HG03575 (cell line): ENCODE measurements at regions not wholly inside any gene's neighbourhood (a gene's known extent, or its start where the extent isn't known, plus 50 kb on each side); places are given as distances from the start of the nearest gene placed in this dataset.
"Not testable (repeated sequence)": the region's sequence is repeated elsewhere in the genome, so short reads cannot be mapped to it uniquely, and the experiment has no call there.

Experiments used
- ATAC-seq: cut with Tn5 transposase; IDR thresholded peaks from one replicate; pipeline ENCODE4 v1.9.1; 2021; ENCODE audit not compliant: unreplicated experiment, insufficient number of reproducible peaks, low FRiP score; ENCODE audit errors: extremely low read depth

DNA sequence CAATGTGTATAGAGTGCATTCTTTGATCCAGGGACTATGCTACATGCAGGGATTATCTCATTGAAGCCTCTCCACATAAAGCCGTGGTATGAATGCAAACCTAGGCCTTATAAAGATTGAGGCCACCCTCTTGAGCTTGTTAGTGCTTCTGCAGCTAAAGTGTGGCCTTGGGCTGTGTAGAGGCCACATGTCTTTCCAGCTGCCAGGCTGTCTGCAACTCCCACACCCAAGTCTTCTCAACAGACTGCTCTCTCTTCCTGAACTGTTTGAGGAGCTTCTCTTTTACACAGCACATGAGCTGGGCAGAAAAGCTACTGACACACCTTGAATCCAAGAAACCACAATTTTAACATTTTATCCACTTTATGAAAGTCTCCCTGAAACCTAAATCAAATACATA, 119.2 kb upstream of the MEX3C start:
- no peak for ATAC-seq

DNA sequence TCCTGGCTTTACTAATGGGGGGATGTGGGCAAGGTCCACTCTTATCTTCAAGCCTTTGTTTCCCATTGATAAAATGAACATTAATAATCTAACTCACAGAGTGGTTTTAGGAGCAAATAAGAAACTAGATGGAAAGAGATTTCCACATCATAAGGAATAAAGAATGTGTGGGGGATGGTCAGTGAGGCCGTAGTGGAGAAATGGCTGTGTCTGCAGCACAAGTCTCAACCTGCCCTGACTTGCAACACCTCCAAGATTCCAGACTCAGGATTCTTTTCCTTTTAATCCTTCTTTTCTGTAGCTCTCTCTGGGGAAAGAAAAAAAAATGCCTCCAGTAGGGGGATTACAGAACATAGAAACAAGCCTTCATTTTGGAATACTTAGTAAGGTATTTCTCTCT, 124.2 kb upstream of the MEX3C start:
- ATAC-seq: no peak

DNA sequence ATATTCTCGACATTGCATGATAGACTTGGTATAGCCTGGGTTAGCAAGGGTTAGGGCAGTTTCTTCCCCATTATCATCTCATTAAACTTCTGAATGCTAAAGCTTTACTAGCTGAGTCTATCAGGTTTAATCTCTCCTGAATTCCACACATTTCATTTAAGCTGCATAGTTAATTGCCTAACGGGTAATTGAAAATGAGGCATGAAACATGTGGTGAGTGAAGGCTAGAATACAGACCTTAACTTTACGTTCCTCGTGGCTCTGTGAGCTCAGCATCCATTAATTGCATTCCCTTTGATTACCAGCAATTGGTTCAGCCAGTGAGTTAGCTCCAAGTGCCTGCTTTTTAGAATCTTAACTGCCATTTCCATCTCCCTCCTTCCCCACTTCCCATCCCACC, 126.5 kb upstream of the MEX3C start:
- ATAC-seq: no peak

DNA sequence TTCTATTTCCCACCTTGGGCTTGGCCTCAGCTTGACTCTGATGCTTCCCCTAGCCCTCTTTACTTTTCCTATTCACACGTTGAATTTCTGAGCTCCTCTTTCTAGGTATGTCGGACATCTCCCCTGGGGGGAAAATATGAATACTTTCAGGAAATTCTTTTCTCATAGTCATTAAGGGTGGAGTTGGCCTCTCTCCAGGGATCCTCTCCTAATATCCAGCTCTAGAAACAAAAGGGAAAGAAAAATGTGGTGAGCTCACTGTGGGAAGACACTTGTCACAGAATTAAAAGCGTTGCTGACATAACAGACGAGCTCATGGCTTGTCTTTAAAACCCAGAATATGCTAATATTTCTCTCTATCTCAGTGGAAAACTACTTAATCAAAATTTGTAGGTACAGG, 132.7 kb upstream of the MEX3C start:
- no peak for ATAC-seq

DNA sequence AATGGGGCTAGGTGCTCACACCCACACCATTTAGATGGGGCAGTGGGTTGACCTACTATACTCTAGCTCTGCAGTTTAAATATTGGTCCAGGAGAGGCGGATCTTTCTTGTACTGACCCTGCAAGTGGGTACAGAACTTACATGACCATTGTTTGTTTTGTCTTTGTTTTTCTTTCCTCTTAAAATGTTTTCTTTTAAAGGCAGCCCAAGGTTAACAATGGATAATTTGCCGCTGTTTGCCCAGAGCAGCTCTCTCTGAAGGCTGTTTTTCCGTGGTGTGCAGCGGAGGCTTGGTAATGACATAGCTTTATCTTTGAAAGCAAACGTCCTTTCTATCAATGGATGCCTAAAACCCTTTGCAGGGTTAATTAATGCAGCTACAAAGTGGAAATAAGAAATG, 133.3 kb upstream of the MEX3C start:
- no peak for ATAC-seq

DNA sequence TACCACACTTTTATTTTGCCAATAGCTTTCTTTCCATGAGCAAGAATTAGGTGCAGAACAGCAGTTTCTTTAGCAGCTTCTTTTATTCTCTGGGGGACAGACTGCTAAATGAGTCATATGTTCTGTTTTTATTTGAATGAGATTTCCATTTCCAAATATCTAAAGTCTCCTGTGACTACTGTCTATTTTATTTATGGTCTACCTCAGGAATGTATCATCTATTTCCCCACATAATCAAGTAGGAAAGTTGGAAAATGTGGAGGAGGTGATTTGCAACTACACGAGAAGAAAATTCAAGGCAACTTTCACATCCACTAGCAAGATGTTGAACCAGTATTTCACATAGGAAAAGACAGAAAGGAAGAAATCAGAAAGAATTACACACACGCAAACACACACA, 139.9 kb upstream of the MEX3C start:
- no peak for ATAC-seq

DNA sequence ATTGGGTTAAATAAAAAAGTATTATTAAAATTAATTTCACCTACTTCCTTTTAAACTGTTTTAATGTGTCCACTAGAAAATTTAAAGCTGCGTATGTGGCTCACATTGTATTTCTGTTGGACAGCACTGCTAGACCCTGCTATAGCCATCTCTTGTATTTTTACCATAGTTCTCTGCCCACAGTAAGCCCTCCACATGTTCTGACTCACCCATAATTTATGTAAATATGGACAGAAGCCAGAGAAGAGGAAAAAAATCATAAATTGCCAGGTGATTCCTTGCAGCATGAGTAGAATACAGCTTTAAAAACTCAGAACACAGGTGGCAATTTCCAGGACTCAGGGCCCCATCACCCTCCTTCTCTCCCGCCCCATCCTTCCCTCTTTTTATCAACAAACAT, 142.4 kb upstream of the MEX3C start:
- ATAC-seq: no peak

DNA sequence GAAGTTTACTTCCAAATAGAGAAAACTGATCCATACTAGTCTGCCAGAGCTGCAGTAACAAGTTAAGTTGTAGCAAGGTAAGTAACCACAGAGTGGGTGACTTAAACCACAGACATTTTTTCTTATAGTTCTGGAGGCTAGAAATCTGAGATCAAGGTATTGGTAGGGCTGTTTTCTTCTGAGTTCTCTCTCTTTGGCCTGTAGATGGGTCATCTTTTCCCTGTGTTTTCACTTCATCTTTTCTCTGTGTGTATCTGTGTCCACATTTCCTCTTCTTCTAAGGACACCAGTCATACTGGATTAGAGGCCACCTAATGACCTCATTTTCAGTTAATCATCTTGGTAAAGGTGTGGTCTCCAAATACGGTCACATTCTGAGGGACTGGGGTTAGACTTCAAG, 142.9 kb upstream of the MEX3C start:
- ATAC-seq: no peak

DNA sequence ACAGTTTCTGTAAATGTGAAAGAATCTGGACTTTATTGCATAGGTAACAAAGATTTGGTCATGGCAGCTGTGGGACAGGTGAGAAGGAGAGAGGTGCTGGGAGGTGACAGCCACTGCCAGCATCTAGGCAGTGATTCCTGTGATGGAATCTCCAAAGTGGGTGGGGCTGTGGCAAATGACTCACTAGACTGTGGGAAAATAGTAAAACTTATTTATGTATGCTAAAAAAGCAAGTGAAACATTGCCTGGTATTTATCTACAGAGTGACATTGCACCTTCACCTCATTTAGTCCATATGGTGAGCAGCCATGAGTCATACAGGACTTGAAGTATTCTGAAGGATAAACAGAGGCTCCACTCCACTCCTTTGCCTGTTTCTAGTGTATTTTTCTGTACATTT, 145.3 kb upstream of the MEX3C start:
- no peak for ATAC-seq

DNA sequence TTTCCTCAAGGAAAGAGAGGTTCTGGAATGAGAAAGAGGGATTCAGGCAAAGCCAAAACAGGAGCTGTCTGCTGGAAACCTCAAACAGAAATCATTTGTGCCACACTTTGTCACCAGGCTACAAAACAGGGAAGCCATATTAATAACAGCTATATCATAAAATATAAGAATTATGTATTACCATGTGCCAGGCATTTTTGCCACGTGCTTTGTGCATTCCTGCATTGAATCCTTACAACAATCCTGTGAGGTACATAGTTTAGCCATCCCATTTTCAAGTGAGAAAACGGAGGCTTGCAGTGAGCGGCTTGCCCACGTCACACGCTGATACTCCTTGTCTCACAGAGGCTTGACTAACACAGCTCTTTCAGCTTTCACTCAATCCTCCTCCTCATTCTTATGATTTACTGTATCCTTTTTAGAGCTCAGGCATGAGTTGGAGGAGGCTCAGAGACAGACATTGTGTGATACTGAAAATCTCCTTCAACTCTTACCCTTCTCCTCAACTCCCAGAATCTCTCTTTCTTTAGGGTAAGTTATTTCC, 148.4 kb upstream of the MEX3C start:
- ATAC-seq: no peak

DNA sequence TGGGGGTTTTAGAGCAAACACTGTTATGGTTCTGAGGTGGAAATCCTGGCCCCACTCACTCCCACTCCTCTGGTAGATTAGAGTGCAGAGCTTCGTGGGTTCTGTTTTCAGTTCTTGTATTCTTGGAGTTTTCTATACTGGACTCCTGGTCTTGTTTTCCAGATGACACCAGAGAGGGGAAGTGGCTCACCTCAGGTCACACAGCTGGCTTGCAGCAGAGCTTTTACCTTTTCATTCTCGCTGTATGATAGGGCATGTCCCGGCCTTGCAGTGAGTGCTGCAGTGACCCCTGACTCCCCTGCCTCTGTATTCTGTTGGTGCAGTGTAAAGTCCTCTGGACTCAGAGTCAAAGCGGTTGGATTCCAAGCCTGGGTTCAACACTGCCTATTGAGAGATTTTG, 148.9 kb upstream of the MEX3C start:
- ATAC-seq: no peak

DNA sequence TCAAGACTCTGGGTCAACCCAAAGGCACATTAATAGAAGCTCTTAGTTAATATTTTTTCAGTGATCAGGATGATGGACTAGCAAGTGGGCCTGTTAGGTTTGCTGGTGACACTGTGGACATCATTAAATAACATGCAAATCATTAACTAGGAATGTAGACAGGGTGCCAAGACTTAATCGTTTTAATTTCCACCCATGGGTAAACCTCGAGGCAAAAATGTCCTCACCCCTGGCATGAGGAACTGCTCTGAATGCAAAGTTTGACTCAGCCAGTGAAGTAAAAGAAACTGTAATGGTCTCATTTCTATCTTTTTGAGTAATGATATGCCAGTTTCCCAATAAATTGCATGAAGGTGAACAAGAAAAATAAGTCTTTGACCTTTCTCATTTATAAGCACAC, 152.6 kb upstream of the MEX3C start:
- no peak for ATAC-seq

DNA sequence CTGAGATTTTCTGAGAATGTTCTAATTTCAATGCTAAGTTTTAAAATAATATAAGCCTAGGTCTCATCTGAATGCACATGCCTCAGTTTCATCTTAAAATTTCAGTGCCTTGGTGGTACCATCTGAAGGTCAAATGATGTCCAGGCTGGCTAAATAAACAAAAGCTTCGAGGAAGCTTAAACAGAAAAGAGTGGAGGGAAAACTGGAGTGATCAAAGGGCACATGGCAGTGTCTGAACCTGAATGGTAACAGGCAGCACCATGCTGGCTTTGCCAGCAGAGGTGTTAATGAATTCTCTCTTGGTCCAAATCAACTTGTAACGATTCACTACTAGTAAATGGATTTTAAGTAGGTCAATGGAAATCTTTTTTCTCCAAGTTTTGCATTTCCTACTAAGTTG, 158.4 kb upstream of the MEX3C start:
- no peak for ATAC-seq

DNA sequence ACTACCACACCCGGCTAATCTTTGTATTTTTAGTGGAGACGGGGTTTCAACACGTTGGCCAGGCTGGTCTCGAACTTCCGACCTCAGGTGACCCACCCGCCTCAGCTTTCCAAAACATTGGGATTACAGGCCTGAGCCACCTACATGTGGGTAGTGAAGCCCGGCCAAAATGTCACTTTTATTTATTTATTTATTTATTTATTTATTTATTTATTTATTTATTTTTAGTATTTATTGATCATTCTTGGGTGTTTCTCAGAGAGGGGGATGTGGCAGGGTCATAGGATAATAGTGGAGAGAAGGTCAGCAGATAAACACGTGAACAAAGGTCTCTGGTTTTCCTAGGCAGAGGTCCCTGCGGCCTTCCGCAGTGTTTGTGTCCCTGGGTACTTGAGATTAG, 162.8 kb upstream of the MEX3C start:
- not testable (repeated sequence) for ATAC-seq

DNA sequence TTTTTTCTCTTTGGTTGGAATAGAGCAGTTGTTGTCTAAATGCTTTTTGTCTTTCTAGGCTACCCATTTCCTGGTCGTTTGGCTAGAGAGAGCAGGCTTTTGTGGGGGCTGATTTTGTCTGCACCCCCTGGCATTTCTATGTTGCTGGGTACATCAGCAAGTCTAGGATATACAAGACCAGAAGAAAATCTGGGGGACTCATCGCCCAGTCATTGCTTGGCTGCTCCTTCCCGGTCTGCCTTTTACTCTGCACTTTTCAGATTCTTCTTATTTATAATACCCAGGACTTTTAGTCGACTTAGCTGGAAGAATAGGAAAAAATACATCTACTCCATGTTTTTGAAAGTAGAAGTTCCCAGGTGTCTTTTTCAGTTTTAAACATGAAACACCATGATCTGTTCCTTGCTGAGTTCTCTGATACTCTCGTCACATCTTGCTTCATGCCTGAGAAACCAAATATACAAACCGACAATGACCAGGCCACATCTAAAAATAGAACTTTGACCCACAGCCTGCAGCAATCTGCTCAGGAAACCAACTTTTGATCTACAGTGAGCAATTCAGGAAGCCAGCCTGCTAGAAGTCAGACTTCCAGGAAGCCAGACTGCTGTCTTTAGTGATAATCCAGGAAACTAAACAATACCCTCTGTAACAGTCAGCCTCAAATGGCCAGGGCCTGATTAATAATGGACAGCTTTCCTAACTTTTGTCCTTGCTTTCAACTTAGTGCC, 163.8 kb upstream of the MEX3C start:
- no peak for ATAC-seq

DNA sequence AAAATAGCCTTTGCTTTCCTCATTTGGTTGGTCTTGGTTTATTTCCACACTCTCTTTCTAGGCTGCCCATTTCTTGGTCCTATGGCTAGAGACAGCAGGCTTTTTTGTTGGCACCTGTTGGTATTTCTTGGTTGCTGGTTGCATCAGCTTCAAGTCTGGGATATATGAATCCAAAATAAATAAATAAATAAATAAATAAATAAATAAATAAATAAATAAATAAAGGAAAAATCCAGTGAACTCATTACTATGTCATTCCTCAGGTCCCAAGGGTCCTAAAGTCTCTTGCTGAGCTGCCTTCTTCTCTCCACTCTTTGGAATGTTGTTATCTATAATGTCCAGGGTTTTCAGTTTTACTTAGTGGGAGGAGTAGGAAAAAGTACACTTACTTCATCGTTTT, 165.9 kb upstream of the MEX3C start:
- no peak for ATAC-seq

DNA sequence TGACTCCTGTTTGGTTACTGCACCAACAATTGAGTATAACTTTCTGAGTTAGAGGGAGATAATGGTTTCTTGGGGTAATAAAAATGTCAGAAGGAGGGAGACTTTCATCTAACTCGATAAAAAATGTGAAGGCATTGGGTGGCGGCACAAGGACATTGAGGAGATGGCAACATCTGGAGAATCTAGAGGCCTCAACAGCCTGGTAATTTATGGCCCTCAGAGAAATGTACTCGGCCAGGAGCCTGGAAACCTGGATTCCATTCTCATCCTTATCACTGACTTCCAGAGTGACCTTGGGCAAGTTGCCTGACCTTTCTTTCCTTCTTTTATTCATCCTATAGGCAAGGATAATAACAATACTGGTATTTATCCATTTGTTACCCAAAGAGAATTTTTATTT, 173.5 kb upstream of the MEX3C start:
- no peak for ATAC-seq

DNA sequence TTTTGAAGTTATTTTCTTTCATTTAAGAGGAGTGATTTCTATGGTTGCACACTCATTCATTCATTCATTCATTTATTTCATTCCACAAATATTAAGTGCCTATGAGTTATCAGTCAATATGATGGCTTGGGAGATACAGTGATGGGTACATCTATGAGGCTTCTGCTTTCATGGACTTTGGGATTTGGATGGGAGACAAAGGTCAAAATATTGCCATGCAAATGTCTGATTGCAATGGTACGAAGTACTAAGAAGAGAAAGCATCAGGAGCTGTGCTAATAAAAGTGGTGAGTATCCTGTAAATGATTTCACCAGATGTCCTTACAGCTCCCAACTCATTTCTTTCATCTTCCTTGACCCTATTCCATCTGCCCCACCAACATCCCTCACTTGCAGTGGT, 174.4 kb upstream of the MEX3C start:
- ATAC-seq: no peak

DNA sequence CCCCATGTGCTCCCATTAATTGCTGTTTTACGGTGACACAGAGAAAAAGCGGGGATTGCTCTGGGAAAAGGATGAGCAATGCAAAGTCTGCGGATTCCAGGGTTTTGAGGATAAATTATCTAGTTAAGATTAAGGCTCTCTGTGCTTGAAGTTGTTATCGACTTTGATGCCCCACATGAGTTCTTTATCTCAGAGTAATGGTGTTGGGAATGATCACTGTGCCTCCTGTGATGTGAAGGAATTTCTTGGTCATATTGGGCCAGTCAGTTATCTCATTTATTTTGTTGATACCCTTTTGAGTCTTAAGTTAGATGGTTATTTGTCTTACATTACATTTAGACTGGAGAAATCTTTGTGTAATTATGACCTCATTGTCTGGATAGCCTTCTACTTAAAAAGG, 184.6 kb upstream of the MEX3C start:
- ATAC-seq: no peak

DNA sequence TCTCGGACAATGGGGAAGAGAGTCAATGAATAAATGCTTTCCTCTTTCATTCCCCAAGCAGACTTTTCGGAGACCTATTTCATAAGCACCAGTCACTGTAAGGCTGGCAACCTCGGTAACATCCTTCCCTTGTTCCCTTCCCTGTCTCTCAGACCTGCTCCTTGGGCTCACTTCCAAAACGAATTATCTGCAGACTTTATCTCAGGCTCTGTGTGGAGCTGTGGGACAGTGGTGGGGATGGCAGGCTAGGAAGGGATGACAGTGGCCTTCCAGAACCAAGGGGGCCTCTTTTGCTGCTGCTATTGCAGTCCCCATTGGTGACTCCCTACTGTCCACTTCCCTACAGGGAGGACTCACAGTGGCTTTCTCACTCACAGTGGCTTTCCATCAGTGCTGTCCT, 185.6 kb upstream of the MEX3C start:
- no peak for ATAC-seq

DNA sequence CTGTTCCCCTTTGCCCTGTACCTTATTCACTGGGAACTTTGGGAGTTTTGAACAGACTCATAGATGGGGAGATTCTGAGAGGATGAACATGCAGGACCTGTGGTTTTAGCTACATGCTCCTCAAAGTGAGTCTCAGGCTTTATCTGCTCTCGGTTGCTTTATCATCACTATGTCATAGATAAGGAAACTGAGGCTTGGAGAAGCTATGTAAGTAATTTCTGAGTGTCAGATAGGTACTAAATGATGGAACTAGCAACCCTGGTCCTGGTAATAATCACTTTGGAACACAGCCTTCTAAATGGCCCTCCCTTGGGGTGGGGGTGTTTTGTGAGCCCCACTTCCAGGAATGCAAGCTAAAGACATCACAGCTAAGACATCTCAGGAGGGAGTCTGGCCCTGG, 186.2 kb upstream of the MEX3C start:
- no peak for ATAC-seq
